Choroid plexus epithelial cell (primary cell): ENCODE measurements at regions not wholly inside any gene's neighbourhood (a gene's known extent, or its start where the extent isn't known, plus 50 kb on each side); places are given as distances from the start of the nearest gene placed in this dataset.

Experiments
- DNase-seq: peaks from one replicate; pipeline ENCODE4 v3.0.0-alpha.2; 2010; ENCODE audit warnings: low read depth
- H3K4me3 ChIP-seq: 2 replicates; pipeline ENCODE4 v1.5.1; 2011; ENCODE audit warnings: low read depth, mild to moderate bottlenecking, control low read depth, low read length, moderate library complexity
- CTCF ChIP-seq: conservative IDR thresholded peaks from 2 replicates; pipeline ENCODE4 v1.5.1; 2011; ENCODE audit warnings: low read depth, mild to moderate bottlenecking, control low read depth, inconsistent platforms, low read length, moderate library complexity

DNA sequence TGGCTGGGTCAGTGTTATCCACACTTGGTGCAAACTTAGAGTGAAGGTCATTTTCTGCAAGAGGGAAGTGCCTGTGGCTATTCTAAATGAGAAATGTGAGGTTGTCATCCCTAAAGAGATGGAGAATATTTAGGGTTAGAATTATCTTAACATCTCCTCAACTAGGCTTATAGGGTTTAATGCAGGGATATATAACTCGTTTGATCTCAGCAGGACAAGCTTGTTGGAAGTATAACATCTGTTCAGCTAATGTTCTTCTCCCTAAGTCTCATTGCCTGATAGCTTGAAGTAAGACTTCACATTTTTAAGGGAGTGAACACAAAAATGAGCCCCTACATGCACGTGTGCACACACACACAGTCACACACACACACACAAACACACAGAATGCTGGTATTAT, 75.9 kb upstream of the NRXN1 start:
- DNase-seq: no peak

DNA sequence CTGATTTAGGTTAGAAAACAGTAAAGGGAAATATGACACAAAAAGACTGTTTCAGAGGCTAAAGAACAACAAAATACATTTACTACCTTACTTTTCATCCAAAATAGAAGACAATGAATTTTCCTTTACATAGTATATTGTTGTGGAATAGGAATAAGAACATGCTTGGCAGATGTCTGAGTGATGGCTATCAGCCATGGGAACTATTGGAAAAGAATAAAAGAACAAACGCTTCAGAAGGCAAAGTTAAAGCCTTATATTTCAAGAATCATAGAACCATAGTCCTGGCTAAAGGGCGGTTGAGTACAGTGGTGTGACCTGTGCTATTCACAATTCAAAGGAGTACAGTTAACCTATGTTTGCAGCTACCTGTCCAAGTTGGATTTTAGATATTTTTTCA, 73.9 kb upstream of the NRXN1 start:
- no peak for TF ChIP-seq CTCF
- H3K4me3 ChIP-seq: no peak overlapping the region
- DNase-seq: no peak

More for the DNA sequence above, 75.9 kb upstream of the NRXN1 start:
- H3K4me3 ChIP-seq: no peak overlapping the region
- TF ChIP-seq CTCF: no peak

- peak; percentile 52 for DNase-seq
- no peak overlapping the region for H3K4me3 ChIP-seq
- no peak for TF ChIP-seq CTCF
Measured at GRCh38 chr2:51103205-51103604, 71.3 kb upstream of the NRXN1 start.

- TF ChIP-seq CTCF: no peak
- no peak overlapping the region for H3K4me3 ChIP-seq
- no peak for DNase-seq
Measured at GRCh38 chr2:51093016-51093415, 61.1 kb upstream of the NRXN1 start.

GRCh38 chr2:51085420-51086068, 53.6 kb upstream of the NRXN1 start:
- H3K4me3 ChIP-seq: no peak overlapping the region
- DNase-seq: no peak
- no peak for TF ChIP-seq CTCF

GRCh38 chr2:51084750-51085149, 52.8 kb upstream of the NRXN1 start:
- DNase-seq: no peak
- H3K4me3 ChIP-seq: no peak overlapping the region
- no peak for TF ChIP-seq CTCF
